ENCODE measurements at regions not wholly inside any gene's neighbourhood (a gene's known extent, or its start where the extent isn't known, plus 50 kb on each side); places are given as distances from the start of the nearest gene placed in this dataset.

GRCh38 chr3:6542795-6543194 is 318.1 kb upstream of the GRM7 start:
- H2AFZ ChIP-seq (ENCODE audit: low read depth, low read length): no peak overlapping the region
- no peak overlapping the region for H3K4me2 ChIP-seq (ENCODE audit: insufficient read depth, low read length)
- no peaks in the 10 kb centered on the region for H3K9me3 ChIP-seq (replicated peaks; ENCODE audit: control insufficient read depth, insufficient read depth, low read length)
- no peaks in the 10 kb centered on the region for H4K20me1 ChIP-seq (replicated peaks; ENCODE audit: control insufficient read depth, extremely low read depth, insufficient read depth, low read length)
- ChIA-PET CTCF (no interaction called here), POLR2A (no interaction called here)
- no peak overlapping the region for H3K27ac ChIP-seq (ENCODE audit: insufficient read depth, low read depth, low read length)
- no peaks in the 10 kb centered on the region for H3K79me2 ChIP-seq (ENCODE audit: control insufficient read depth, insufficient read depth, low read length)
- dilution Hi-C loops (cut with MboI; ENCODE audit: extremely low pct_ligation_motif_present, low sequenced_read_pairs) (no loop called here), intact Hi-C loops (cut with micrococcal nuclease) (no loop called here)
- DNase-seq (ENCODE audit: low read depth, low spot score): no peak
- H3K9me1 ChIP-seq (replicated peaks; ENCODE audit: control insufficient read depth, extremely low read depth, insufficient read depth, low read length): no peaks in the 10 kb centered on the region
- H3K9ac ChIP-seq (replicated peaks; ENCODE audit: extremely low read depth, insufficient read depth, low read length): no peak overlapping the region
- no peak for FAIRE-seq
- H3K4me3 ChIP-seq (replicated peaks in 1 of 3; ENCODE audit: insufficient read depth in 1 of 3, low read depth in 1 of 3, low read length in 3 of 3): no peak overlapping the region
- TF ChIP-seq FOS (IDR thresholded peaks at IDR 0.05; ENCODE audit: borderline replicate concordance, insufficient read depth, low read length): no peak
- no peak for TF ChIP-seq MAX (IDR thresholded peaks at IDR 0.05; ENCODE audit: insufficient read depth, insufficient read length)
- TF ChIP-seq POLR2AphosphoS5 (IDR thresholded peaks at IDR 0.05; ENCODE audit: insufficient read depth, low read depth, low read length): no peak
- H3K36me3 ChIP-seq (ENCODE audit: control insufficient read depth in 2 of 2, extremely low read depth in 1 of 2, insufficient read depth in 2 of 2, low read length in 2 of 2): no peaks in the 10 kb centered on the region
- no peaks in the 10 kb centered on the region for H3K27me3 ChIP-seq (ENCODE audit: control insufficient read depth in 2 of 2, insufficient read depth in 2 of 2, low read length in 2 of 2)
- BruUV-seq (replicated peaks): no TSS peak
- no peaks in the 10 kb centered on the region for H3K4me1 ChIP-seq (ENCODE audit: control insufficient read depth, extremely low read depth, insufficient read depth, low read length)

GRCh38 chr3:6549296-6549695 is 311.6 kb upstream of the GRM7 start:
- FAIRE-seq (no peak), DNase-seq (ENCODE audit: low read depth, low spot score) (no peak)
- CTCF ChIA-PET: no interaction called here
- no peaks in the 10 kb centered on the region for H3K4me1 ChIP-seq (ENCODE audit: control insufficient read depth, extremely low read depth, insufficient read depth, low read length)
- no peaks in the 10 kb centered on the region for H4K20me1 ChIP-seq (replicated peaks; ENCODE audit: control insufficient read depth, extremely low read depth, insufficient read depth, low read length)
- no peaks in the 10 kb centered on the region for H3K9me1 ChIP-seq (replicated peaks; ENCODE audit: control insufficient read depth, extremely low read depth, insufficient read depth, low read length)
- no peak overlapping the region for H3K27ac ChIP-seq (ENCODE audit: insufficient read depth, low read depth, low read length)
- no peak overlapping the region for H3K4me2 ChIP-seq (ENCODE audit: insufficient read depth, low read length)
- dilution Hi-C loops (cut with MboI; ENCODE audit: extremely low pct_ligation_motif_present, low sequenced_read_pairs): no loop called here
- BruUV-seq (replicated peaks): no TSS peak
- H3K9ac ChIP-seq (replicated peaks; ENCODE audit: extremely low read depth, insufficient read depth, low read length): no peak overlapping the region
- intact Hi-C loops (cut with micrococcal nuclease): no loop called here
- no peaks in the 10 kb centered on the region for H3K36me3 ChIP-seq (ENCODE audit: control insufficient read depth in 2 of 2, extremely low read depth in 1 of 2, insufficient read depth in 2 of 2, low read length in 2 of 2)
- peaks cover 2% of the 10 kb centered on the region for H3K9me3 ChIP-seq (replicated peaks; ENCODE audit: control insufficient read depth, insufficient read depth, low read length)
- no peaks in the 10 kb centered on the region for H3K79me2 ChIP-seq (ENCODE audit: control insufficient read depth, insufficient read depth, low read length)
- H3K4me3 ChIP-seq (replicated peaks in 1 of 3; ENCODE audit: insufficient read depth in 1 of 3, low read depth in 1 of 3, low read length in 3 of 3): no peak overlapping the region
- no peaks in the 10 kb centered on the region for H3K27me3 ChIP-seq (ENCODE audit: control insufficient read depth in 2 of 2, insufficient read depth in 2 of 2, low read length in 2 of 2)
- no peak overlapping the region for H2AFZ ChIP-seq (ENCODE audit: low read depth, low read length)
- TF ChIP-seq GATA2 (IDR thresholded peaks at IDR 0.05; ENCODE audit: insufficient read depth, insufficient read length, low read depth, low read length): no peak
- POLR2A ChIA-PET: no interaction called here

Measured in endothelial cell of umbilical vein (primary cell).